ENCODE measurements at regions not wholly inside any gene's neighbourhood (a gene's known extent, or its start where the extent isn't known, plus 50 kb on each side); places are given as distances from the start of the nearest gene placed in this dataset.

DNA sequence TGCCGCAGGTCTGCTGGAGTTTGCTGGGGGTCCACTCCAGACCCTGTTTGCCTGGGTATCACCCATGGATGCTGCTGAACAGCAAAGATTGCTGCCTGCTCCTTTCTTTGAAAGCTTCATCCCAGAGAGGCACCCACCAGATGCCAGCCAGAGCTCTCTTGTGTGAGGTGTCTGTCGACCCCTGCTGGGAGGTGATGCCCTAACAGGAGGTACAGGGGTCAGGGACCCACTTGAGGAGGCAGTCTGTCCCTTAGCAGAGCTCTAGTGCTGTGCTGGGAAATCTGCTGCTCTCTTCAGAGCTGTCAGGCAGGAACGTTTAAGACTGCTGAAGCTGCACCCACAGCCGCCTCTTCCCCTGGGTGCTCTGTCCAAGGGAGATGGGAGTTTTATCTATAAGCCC, 162.7 kb downstream of the NAF1 start:
- no peak for ATAC-seq
- ChIA-PET CTCF (no interaction called here), POLR2A (no interaction called here)
- in situ Hi-C loops (cut with HindIII; ENCODE audit: low pct_unique_long_range_greater_than_20kb, low sequenced_read_pairs) (no loop called here), intact Hi-C loops (cut with micrococcal nuclease; ENCODE audit: unreplicated experiment) (no loop called here)
- Histone ChIP-seq H3K4me1 (ENCODE audit: control insufficient read depth, insufficient read depth, low read length) (no peaks in the 10 kb centered on the region), H3K27ac (ENCODE audit: low read length) (no peak overlapping the region), H3K27me3 (ENCODE audit: control insufficient read depth, insufficient read depth, low read length) (no peaks in the 10 kb centered on the region), H3K4me3 (ENCODE audit: low read depth in 2 of 2, low read length in 2 of 2) (no peak overlapping the region), H3K36me3 (ENCODE audit: control insufficient read depth, insufficient read depth, low read length) (no peaks in the 10 kb centered on the region), H3K9me3 (ENCODE audit: control insufficient read depth, insufficient read depth, low read depth, low read length) (no peaks in the 10 kb centered on the region)
- TF ChIP-seq TCF7L2 (IDR thresholded peaks at IDR 0.05; ENCODE audit: low read depth, low read length) (no peak), SIN3A (IDR thresholded peaks at IDR 0.05; ENCODE audit: borderline replicate concordance, insufficient read depth, low read depth, low read length) (no peak), POLR2AphosphoS5 (IDR thresholded peaks at IDR 0.05; ENCODE audit: low read depth, low read length) (no peak)
- TF ChIP-seq, protein P1, sequence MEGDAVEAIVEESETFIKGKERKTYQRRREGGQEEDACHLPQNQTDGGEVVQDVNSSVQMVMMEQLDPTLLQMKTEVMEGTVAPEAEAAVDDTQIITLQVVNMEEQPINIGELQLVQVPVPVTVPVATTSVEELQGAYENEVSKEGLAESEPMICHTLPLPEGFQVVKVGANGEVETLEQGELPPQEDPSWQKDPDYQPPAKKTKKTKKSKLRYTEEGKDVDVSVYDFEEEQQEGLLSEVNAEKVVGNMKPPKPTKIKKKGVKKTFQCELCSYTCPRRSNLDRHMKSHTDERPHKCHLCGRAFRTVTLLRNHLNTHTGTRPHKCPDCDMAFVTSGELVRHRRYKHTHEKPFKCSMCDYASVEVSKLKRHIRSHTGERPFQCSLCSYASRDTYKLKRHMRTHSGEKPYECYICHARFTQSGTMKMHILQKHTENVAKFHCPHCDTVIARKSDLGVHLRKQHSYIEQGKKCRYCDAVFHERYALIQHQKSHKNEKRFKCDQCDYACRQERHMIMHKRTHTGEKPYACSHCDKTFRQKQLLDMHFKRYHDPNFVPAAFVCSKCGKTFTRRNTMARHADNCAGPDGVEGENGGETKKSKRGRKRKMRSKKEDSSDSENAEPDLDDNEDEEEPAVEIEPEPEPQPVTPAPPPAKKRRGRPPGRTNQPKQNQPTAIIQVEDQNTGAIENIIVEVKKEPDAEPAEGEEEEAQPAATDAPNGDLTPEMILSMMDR (IDR thresholded peaks at IDR 0.05), result no peak
- TF ChIP-seq, protein P2, sequence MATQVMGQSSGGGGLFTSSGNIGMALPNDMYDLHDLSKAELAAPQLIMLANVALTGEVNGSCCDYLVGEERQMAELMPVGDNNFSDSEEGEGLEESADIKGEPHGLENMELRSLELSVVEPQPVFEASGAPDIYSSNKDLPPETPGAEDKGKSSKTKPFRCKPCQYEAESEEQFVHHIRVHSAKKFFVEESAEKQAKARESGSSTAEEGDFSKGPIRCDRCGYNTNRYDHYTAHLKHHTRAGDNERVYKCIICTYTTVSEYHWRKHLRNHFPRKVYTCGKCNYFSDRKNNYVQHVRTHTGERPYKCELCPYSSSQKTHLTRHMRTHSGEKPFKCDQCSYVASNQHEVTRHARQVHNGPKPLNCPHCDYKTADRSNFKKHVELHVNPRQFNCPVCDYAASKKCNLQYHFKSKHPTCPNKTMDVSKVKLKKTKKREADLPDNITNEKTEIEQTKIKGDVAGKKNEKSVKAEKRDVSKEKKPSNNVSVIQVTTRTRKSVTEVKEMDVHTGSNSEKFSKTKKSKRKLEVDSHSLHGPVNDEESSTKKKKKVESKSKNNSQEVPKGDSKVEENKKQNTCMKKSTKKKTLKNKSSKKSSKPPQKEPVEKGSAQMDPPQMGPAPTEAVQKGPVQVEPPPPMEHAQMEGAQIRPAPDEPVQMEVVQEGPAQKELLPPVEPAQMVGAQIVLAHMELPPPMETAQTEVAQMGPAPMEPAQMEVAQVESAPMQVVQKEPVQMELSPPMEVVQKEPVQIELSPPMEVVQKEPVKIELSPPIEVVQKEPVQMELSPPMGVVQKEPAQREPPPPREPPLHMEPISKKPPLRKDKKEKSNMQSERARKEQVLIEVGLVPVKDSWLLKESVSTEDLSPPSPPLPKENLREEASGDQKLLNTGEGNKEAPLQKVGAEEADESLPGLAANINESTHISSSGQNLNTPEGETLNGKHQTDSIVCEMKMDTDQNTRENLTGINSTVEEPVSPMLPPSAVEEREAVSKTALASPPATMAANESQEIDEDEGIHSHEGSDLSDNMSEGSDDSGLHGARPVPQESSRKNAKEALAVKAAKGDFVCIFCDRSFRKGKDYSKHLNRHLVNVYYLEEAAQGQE (IDR thresholded peaks at IDR 0.05; ENCODE audit: insufficient read depth in 1 of 2, low read depth in 2 of 2, low read length in 1 of 2), result no peak
- BruUV-seq (replicated peaks), result no TSS peak
- DNase-seq (ENCODE audit: low read depth, low spot score), result no peak

DNA sequence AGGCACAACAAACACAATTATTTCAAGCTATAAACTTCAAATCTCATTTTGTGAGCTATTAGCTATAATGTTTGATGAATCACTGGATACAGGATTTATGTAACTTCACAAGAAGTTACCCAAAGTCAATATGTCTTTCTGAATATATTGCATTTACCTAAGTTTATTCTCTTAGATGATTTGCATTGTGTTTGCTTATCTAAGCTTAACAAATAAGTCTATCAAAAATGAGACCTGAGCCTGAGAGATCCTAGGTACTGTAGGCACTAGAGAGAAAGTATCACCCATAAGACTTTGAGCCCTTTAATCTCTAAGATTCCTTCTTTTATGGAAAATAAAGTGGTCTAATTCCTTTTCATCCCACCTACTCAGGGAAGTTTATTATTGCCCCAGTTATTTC, 178.2 kb downstream of the NAF1 start:
- CTCF ChIA-PET, result no interaction called here
- Histone ChIP-seq H3K4me3 (ENCODE audit: low read depth in 2 of 2, low read length in 2 of 2) (no peak overlapping the region), H3K36me3 (ENCODE audit: control insufficient read depth, insufficient read depth, low read length) (no peaks in the 10 kb centered on the region), H3K27me3 (ENCODE audit: control insufficient read depth, insufficient read depth, low read length) (no peaks in the 10 kb centered on the region), H3K9me3 (ENCODE audit: control insufficient read depth, insufficient read depth, low read depth, low read length) (no peaks in the 10 kb centered on the region), H3K27ac (ENCODE audit: low read length) (no peak overlapping the region), H3K4me1 (ENCODE audit: control insufficient read depth, insufficient read depth, low read length) (no peaks in the 10 kb centered on the region)
- TF ChIP-seq, protein P1 (IDR thresholded peaks at IDR 0.05), result no peak
- TF ChIP-seq, protein P2 (IDR thresholded peaks at IDR 0.05; ENCODE audit: insufficient read depth in 1 of 2, low read depth in 2 of 2, low read length in 1 of 2), result no peak
- TF ChIP-seq SIN3A (IDR thresholded peaks at IDR 0.05; ENCODE audit: borderline replicate concordance, insufficient read depth, low read depth, low read length), result no peak
- no peak for TF ChIP-seq POLR2AphosphoS5 (IDR thresholded peaks at IDR 0.05; ENCODE audit: low read depth, low read length)
- TF ChIP-seq TCF7L2 (IDR thresholded peaks at IDR 0.05; ENCODE audit: low read depth, low read length), result no peak
- in situ Hi-C loops (cut with HindIII; ENCODE audit: low pct_unique_long_range_greater_than_20kb, low sequenced_read_pairs) (no loop called here), intact Hi-C loops (cut with micrococcal nuclease; ENCODE audit: unreplicated experiment) (no loop called here)
- no TSS peak for BruUV-seq (replicated peaks)
- DNase-seq (ENCODE audit: low read depth, low spot score) (no peak), ATAC-seq (no peak)
- POLR2A ChIA-PET, result no interaction called here

Data from Panc1 (cell line).